NCI-H2081 treated with DMSO at 0.1 percent for 48 hours (cell line): ENCODE measurements at regions not wholly inside any gene's neighbourhood (a gene's known extent, or its start where the extent isn't known, plus 50 kb on each side); places are given as distances from the start of the nearest gene placed in this dataset.
"Not testable (repeated sequence)": the region's sequence is repeated elsewhere in the genome, so short reads cannot be mapped to it uniquely, and the experiment has no call there.

ENCODE experiments used
- DNase-seq: peaks from one replicate; lab custom pipeline; 2025; lab: John Stamatoyannopoulos, UW

GRCh38 chr7:68243128-68243527 lies 1246.5 kb downstream of the TYW1 start:
- no peak for DNase-seq

GRCh38 chr7:68244389-68244788 lies 1247.8 kb downstream of the TYW1 start:
- no peak for DNase-seq

- no peak for DNase-seq
These were observed 1249.1 kb downstream of the TYW1 start for GRCh38 chr7:68245688-68246087.

GRCh38 chr7:68246189-68246633 lies 1249.6 kb downstream of the TYW1 start:
- DNase-seq: no peak

- DNase-seq: no peak
These were observed 1250.5 kb downstream of the TYW1 start for GRCh38 chr7:68247126-68247525.

- no peak for DNase-seq
These were observed 1250.9 kb downstream of the TYW1 start for GRCh38 chr7:68247571-68247970.

- DNase-seq: no peak
These were observed 1252.3 kb downstream of the TYW1 start for GRCh38 chr7:68248973-68249372.

GRCh38 chr7:68249611-68250010 lies 1253.0 kb downstream of the TYW1 start:
- DNase-seq: no peak

- no peak for DNase-seq
These were observed 1253.5 kb downstream of the TYW1 start for GRCh38 chr7:68250143-68250542.

GRCh38 chr7:68254815-68255214 lies 1258.2 kb downstream of the TYW1 start:
- DNase-seq: not testable (repeated sequence)

GRCh38 chr7:68256295-68256694 lies 1259.7 kb downstream of the TYW1 start:
- no peak for DNase-seq

- peak; percentile 34 for DNase-seq
These were observed 1262.0 kb downstream of the TYW1 start for GRCh38 chr7:68258609-68259008.

GRCh38 chr7:68265258-68265657 lies 1268.6 kb downstream of the TYW1 start:
- DNase-seq: no peak

- DNase-seq: no peak
These were observed 1269.5 kb downstream of the TYW1 start for GRCh38 chr7:68266004-68266579.

- DNase-seq: no peak
These were observed 1270.9 kb downstream of the TYW1 start for GRCh38 chr7:68267486-68267885.

GRCh38 chr7:68269405-68269804 lies 1272.8 kb downstream of the TYW1 start:
- DNase-seq: no peak

- DNase-seq: no peak
These were observed 1275.9 kb downstream of the TYW1 start for GRCh38 chr7:68272507-68272906.

- no peak for DNase-seq
These were observed 1280.1 kb downstream of the TYW1 start for GRCh38 chr7:68276725-68277124.

GRCh38 chr7:68279827-68280400 lies 1283.3 kb downstream of the TYW1 start:
- DNase-seq: no peak

GRCh38 chr7:68280931-68281330 lies 1284.3 kb downstream of the TYW1 start:
- DNase-seq: no peak

GRCh38 chr7:68288144-68288593 lies 1291.5 kb downstream of the TYW1 start:
- peak; percentile 41 for DNase-seq

- DNase-seq: no peak
These were observed 1295.1 kb downstream of the TYW1 start for GRCh38 chr7:68291710-68292109.

GRCh38 chr7:68295386-68295785 lies 1298.8 kb downstream of the TYW1 start:
- DNase-seq: no peak

GRCh38 chr7:68304536-68304935 lies 1293.7 kb upstream of the AUTS2 start:
- DNase-seq: no peak
